GM20431 (cell line): ENCODE measurements at regions not wholly inside any gene's neighbourhood (a gene's known extent, or its start where the extent isn't known, plus 50 kb on each side); places are given as distances from the start of the nearest gene placed in this dataset.

Source experiments
- in situ Hi-C: fragments of 300-500 bp; cut with MseI, MboI; formaldehyde crosslinking; loops from one replicate; pipeline ENCODE4 v1.15.0; 2020; ENCODE audit warnings: low sequenced_read_pairs; ENCODE audit not compliant: unreplicated experiment

DNA sequence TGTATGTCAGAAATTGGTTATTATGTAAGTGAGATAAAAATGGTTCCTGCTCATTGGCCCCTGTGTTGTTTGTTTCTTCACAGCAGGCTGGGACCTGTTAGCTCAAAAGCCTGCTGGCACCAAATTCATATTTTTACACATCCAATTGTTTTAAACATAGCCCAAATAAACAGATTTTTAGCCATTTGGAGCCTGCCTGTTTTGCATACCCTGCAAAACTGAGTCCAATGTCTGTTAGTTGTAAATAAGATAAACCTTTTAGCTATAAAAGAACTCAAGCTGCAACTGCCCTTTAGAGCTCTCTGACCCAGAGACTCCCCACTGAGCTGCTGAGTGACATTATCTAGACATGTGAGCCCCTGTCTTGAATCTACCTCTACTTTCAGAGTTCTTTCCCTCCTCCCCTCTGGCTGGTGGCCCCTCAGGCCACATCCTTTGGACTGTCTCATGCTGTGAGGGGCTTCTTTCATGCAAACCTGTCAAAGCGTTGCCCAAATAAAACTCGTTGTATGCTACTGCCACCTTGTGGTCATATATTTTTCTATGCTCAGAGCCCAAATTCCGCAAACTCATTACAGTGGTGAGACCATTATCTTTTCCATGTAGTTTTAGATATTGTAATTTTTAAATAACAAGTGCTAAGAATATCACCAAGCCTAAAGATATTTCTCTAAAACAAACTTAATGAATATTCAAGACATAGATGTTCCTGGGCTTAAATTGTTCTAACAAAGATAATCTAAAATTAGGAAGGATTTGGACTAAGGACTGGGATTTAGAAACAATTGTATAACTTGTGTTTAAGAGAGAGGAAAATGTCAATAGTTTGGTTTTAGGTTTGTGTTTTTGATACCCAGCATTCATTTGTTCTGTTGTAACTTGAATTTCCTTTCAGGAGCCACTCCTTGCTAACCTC lies 337.9 kb downstream of the AACS start:
- in situ Hi-C loops, result loop anchor here (10.0 kb wide), 1 partner anchor 228 kb away; no protein-coding TSS in a partner anchor

DNA sequence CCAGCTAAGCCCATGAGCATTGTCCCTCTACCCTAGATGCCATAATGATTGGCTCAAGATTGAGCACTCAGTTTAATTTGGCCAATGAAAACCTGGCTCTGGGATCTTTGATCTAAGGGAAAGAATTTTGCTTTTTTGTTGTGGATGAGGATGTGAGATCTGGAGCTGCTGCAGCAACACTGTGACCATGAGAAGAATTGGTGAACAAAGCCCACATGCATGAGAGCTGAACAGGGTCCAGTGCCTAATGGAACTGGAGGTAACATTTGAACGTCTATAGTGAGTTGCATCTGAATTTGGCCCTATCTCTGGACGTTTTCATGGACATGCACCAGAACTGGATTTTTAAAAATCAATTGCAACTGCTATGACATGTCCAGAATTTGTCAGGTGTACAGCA lies 338.6 kb downstream of the AACS start:
- in situ Hi-C loops, result loop anchor here (10.0 kb wide), 1 partner anchor 229 kb away; no protein-coding TSS in a partner anchor

DNA sequence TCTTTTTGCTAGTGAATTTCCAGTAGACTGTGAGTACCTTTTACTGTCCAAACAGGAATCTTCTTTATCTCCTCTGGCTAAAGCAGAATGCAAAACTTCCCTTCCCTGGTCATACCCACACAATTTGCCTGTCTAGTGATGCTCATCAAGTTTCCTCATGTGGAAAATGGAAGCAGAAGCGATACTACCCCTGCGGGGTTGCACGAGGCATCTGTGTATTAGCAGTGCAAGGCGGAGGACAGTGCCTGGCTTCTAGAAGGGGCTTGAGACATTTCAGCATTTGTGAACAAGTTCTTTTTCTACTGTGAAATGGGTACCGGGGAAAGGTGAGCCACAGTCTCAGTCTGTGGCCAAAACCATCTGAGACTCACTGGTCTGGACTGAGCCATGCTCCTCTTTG lies 340.9 kb downstream of the AACS start:
- in situ Hi-C loops, result loop anchor here (10.0 kb wide), 1 partner anchor 231 kb away; no protein-coding TSS in a partner anchor

DNA sequence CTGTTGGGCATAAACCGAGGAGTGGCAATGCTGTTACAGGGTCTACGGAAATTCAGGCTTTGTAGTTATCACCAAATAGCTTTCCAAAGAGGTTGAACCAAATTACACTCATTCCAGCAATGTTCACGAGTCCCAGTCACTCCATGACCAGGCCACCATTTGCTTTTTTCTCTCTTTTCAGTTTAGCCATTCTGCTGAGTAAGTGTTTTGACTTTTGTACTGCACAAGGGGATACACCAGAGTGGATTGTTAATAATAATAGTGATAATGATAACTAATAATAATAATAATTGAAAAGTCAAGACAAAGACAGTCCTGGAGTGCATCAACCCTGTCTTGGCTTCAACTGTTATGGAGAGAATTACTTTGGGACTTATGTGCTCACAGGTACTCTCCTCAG lies 343.5 kb downstream of the AACS start:
- in situ Hi-C loops, result loop anchor here (10.0 kb wide), 1 partner anchor 234 kb away; no protein-coding TSS in a partner anchor

DNA sequence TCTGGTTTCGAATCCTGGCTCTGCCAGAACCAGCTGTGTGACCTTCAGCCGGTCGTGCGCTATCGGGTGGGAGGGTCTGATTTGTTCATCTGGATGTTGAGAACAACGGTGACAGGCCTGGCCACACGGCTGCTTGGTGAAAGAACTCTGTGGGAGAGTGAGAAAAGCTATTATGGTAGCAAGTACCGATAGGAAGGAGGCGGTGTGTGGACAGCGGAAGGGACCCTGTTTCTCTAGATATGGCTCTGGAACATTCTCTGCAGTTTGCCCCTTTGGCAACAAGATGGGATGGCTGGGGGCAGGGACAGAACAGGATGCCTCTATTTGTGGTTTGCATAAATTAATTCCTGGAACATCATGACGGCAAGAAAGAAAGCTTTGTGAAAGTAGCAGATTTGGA lies 347.3 kb downstream of the AACS start:
- in situ Hi-C loops, result no loop called here

DNA sequence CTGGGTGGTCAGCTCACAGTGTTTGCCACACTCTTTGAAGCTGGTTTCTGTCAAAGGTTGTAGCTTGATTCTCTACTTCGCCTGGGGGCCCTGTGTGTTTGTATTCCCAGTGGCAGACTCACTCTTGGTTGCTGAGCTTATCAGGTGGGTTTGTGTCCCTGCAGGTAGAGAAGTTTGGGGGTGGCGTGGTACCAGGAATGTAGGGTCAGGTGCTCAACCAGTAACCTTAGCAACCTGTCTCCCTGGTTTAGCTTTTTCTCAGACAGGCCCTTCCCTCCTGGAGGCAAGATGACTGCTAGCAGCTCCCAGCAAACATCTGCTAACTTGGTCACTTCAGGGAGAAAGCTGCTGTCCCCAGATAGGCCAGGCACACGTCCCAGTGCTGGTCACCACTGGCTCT lies 352.2 kb downstream of the AACS start:
- in situ Hi-C loops, result no loop called here

DNA sequence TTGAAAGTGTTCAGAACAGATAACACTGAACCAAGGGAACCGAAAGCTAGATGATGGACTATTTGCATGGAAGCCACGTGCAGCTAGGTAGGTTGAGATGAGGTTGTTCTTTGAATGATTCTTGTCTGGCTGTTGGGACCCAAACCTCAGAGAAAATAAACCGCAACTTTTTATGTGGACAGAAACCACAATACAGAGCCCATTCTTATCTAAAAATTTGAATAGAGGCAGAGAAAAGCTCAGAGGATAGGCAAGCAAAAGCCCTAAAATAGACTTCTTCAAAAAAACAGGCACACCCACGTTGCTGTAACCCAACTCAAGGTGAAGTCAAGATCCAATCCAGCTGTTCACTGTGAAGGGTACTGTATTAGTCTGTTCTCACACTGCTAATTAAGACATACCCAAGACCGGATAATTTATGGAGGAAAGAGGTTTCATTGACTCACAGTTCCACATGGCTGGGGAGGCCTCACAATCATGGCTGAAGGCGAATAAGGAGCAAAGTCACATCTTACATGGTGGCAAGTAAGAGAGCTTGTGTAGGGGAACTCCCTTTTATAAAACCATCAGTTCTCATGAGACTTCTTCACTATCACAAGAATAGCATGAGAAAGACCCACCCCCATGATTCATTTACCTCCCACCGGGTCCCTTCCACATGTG lies 353.8 kb downstream of the AACS start:
- in situ Hi-C loops, result no loop called here

DNA sequence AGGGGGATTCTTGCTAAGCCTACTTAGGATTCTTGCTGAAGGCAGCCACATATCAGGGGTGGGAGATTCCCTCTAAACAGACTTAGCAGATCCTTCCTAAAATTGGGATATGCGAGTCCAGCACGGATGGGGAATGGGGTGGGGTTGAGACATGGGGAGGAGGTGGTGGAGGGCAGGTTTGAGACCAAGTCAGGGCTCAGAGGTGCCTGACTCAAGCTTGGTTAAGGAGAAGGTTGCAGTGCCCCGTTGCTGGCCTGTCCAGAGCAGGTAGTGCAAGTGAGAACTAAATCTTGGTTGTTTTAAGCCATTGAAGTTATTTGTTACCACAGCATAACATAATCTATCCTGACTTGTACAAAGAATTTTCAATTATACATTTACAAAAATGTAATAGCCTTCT lies 359.7 kb downstream of the AACS start:
- in situ Hi-C loops, result no loop called here

DNA sequence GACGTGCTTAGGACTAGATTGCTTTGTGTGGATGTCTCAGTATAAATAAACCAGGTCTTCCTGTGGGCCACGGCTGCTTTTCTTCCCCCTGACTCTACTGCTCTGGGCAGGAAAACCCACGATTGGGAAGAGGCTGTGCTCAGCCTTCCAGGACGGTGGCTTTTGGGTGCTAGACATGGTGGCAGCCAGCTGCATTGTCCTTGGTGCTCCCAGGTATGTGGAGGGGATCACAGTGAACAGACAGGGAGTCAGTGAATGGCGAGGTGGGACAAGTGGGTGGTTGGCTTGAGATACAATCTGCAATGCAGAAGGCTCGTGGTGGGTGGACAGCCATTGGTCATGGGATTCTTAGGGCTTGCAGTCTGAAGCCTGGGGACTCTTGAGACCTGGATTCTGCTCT lies 366.3 kb downstream of the AACS start:
- in situ Hi-C loops, result no loop called here

DNA sequence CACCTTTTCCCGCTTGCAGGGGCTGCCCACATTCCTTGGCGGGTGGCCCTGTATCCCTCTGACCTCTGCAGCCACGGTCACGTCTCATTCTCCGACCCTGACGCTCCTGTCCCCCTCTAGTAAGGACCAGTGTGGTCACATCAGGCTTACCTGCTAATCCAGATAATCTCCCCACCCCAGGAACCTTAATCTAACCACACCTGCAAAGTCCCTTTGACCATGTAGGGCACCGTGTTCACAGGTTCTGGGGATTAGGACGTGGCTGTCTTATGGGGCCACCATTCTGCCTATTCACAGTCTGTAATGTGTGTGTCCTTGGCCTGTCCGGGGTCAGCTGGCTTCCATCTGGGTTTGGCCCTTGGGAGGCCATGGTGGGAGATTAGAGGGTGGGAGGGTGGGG lies 368.9 kb downstream of the AACS start:
- in situ Hi-C loops, result no loop called here

DNA sequence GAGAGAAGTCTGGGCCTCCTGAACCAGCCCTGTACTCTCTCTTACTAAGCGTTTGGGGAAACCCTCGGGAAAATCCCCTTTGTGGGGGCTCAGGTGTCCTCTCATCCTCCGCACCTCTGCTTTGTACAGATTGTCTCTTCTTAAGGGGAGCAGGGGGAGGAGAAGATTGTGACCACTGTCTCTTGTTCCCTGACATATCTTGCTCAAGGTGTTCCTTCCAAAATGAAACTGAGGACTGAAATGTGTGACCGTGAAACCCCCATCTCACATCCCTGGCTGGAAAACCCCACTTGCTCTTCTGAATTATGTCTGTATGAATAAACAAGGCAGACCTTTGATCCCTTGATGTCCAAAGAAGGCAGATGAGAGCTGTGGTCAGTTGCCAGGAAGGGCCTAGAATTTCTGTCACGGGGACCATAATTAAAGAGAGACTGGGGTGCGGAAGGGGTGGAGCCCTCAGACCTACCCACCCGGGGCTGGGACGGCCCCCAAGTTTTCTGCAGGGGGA lies 369.8 kb downstream of the AACS start:
- in situ Hi-C loops, result no loop called here

DNA sequence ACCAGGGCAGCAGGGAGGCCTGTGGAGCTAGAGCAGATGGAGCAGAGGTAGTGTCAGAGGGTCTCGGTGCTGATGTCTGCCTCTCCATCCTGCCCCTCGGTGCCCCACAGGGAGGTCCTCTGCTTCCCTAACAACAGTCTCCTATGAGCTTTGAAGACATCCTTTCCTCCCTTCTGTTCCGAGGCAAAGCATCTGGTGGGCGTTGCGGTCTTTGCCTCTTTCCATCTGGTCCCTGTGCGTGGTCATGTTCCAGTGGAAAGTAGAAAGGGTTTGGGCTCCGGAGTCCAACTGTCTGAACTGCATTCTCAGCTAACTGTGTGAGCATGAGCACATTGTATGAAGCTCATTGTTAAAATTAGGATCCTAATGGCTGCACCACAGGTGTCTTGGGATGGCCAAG lies 370.6 kb downstream of the AACS start:
- in situ Hi-C loops, result no loop called here

DNA sequence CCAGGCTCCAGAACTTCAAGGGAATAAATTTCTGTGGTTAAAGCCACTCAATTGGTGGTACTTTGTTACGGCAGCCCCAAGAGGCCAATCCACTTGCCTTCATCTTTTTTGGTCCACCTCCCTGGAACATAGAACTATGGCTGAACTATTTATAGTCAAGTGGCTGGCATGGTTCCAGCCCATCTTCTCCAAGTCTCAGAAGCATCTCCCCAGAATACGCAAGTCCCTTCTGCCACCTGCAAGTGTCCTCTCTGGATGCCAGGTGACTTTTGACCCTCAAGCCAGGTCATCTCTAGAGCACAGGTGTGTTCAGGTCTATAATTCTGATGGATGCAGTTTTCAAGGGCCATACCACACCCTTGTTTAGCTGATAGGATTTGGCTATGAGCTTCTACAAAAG lies 371.5 kb downstream of the AACS start:
- in situ Hi-C loops, result no loop called here

DNA sequence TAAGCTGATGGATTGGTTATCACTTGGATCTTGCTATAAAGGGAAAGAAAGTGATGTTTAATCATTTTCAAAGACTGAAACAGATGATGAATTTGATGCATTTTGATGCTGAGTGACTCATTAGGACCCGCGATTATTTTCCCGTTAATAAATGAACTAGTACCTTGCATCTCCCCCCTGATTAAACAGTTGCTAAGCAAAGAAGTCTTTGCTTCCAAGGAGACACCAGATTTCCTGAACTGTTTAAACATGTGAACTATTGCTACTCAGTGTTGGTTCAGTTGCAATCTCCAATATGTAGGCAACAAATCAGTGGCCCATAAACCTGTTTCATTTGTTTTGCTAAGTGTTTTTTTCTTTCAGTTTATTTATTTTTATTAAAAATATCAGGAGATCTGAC lies 375.2 kb downstream of the AACS start:
- in situ Hi-C loops, result no loop called here

DNA sequence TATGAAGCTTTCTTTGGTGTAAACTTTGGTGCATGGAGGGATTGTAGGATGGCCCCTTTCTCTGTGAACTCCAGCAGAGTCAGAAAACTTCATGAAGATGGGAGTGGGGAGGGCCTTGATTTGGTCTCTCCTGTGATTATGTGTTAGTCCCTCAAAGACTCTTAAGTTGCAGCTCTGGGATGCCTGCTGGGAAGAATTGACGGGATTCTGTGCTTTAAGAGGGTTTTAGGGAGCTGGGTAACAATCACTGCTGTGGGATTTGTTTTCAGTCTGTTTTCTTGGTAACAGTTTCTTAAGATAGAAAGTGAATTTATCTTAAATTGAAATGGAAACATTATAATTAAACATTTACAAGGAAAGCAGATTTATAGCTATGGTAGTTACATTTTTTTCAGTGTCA lies 378.1 kb downstream of the AACS start:
- in situ Hi-C loops, result no loop called here

DNA sequence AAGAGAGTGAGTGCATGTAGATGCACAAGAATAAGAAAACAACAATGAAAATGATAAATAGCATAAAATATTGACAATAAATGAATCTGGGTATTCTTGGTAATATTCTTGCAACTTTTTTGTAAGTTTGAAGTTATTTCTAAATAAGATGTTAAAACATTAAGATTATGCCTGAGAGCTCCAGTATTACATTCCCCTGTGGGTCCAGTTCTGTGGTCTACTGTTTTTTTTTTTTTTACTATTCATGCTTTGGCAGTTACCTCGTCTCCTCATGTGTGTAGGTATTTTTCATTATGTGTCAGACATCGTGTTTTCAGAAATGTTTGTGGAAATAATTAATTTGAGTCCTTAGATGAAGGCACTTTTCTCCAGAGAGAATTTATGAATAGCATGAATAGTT lies 386.2 kb downstream of the AACS start:
- in situ Hi-C loops, result no loop called here

DNA sequence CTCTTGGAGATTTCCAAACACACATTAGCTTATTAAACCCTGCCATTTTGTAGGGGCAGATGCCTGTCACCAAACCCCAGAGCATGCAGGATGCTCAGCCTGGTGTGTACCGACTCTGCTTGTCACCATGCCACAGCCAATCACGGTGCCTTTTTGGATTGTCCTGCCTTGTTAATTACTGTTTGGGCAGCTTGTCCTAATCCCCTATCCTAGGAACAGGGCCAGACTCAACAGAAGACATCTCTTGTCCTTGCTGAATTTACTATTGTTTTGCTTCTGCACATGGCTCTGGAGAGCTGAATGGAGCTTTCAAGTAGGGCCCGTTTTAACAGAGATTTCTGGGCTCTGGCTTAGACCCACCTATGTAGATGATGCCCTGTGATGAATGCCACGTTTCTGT lies 388.5 kb downstream of the AACS start:
- in situ Hi-C loops, result no loop called here

DNA sequence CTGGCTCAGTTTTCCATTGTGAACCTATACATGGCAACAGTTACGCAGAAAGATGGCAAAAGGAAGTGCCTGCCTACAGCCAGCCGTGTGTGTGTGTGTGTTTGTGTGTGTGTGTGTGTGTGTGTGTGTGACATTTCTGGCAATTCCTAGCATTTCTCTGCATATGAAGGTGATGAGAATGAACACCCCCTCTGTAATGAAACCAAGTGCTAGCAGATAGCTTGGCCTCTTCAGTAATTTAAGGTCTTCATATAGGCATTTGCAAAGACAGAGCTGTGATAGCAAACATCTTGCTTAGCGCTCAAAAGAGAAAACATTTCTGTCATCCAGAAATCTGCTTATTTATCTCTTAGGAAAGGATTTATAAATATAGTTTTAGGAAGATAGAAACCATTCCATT lies 389.1 kb downstream of the AACS start:
- in situ Hi-C loops, result no loop called here

DNA sequence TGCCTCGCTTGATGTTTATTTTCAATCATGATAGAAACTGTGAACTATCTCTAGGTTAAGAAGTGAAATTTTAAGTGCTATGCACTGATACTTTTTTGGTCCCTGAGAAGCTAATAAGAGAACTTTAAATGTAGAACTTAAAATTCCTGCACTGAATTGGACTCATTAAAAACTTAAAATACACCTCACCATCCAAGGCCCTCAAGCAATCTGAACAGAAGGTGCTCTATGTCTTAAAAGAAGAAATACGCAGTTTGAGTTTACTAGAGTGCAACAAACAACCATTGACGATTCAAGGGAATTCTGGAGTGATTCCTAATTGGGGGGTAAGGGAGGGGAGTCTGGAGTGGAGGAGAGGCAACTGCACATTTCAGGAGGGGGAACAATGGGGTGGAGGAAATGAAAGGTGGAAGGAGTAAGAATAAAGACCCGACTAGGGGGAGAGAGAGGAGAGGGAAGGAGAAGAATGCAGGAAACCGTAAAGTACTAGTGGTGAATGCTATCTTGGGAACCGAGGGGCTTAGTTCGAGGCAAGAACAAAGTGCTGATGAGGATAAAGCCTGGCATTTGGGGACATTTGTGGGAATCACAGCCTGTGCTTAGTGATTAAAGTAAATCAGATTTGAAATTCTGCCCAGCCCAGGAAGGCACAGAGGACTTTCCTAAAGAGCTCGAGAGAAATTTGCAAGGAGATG lies 389.7 kb downstream of the AACS start:
- in situ Hi-C loops, result no loop called here

DNA sequence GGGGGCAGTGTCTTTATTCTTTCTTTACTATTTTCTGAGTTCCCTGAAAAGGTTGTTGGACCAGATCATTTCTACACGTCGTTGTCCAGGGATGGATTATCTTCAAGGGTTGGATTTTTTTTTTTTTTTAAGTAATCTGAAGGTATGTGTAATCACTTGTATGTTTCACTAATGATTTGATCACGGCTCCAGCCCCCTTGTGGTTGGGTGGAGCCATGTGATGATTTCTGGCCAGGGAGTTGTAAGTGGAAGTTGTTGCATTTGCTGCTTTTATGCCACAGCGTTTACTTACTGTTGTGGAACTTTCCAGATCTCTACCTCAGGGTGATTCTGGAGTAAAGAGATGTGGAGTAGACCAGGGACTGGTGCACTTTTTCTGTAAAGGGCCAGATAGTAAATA lies 390.3 kb downstream of the AACS start:
- in situ Hi-C loops, result no loop called here
